Astrocyte (in vitro differentiated cells and primary cell): ENCODE measurements at regions not wholly inside any gene's neighbourhood (a gene's known extent, or its start where the extent isn't known, plus 50 kb on each side); places are given as distances from the start of the nearest gene placed in this dataset.
A peak's percentile ranks its signal among the peaks of the same experiment; 100 is the strongest.

Experiments
- DNase-seq: peaks from one replicate; pipeline ENCODE4 v3.0.0-alpha.2; 2010; ENCODE audit warnings: low read depth
- FAIRE-seq: peaks from 2 replicates; lab custom pipeline; 2011; peaks lifted over from hg19 to GRCh38; lab: Jason Lieb, UNC
- H2AFZ ChIP-seq: 2 replicates; pipeline ENCODE4 v1.6.0; 2012; ENCODE audit warnings: low read depth, low read length, inconsistent platforms
- H3K27ac ChIP-seq: 2 replicates; pipeline ENCODE4 v1.5.1; 2011; ENCODE audit warnings: low read depth, low read length, inconsistent platforms
- H3K27me3 ChIP-seq: 2 replicates; pipeline ENCODE4 v1.6.0; 2011; ENCODE audit warnings: low read length, inconsistent platforms; ENCODE audit not compliant: insufficient read depth
- H3K36me3 ChIP-seq: 2 replicates; pipeline ENCODE4 v1.5.1; 2011; ENCODE audit warnings: low read length, inconsistent platforms; ENCODE audit not compliant: insufficient read depth
- H3K4me1 ChIP-seq: 2 replicates; pipeline ENCODE4 v1.5.1; 2011; ENCODE audit warnings: low read length, inconsistent platforms; ENCODE audit not compliant: insufficient read depth
- H3K4me2 ChIP-seq: 2 replicates; pipeline ENCODE4 v1.6.0; 2012; ENCODE audit warnings: low read length, inconsistent platforms
- H3K4me3 ChIP-seq: 2 replicates; pipeline ENCODE4 v1.5.1; 2011; ENCODE audit warnings: low read depth, mild to moderate bottlenecking, low read length, inconsistent platforms; ENCODE audit not compliant: insufficient read depth
- H3K79me2 ChIP-seq: 2 replicates; pipeline ENCODE4 v1.6.0; 2012; ENCODE audit warnings: mild to moderate bottlenecking, low read length, inconsistent platforms; ENCODE audit not compliant: insufficient read depth
- H3K9ac ChIP-seq: 2 replicates; pipeline ENCODE4 v1.6.0; 2012; ENCODE audit warnings: mild to moderate bottlenecking, low read length, inconsistent platforms
- H3K9me3 ChIP-seq: 2 replicates; pipeline ENCODE4 v1.5.1; 2012; ENCODE audit warnings: low read depth, mild to moderate bottlenecking, low read length, inconsistent platforms; ENCODE audit not compliant: insufficient read depth
- H4K20me1 ChIP-seq: 2 replicates; pipeline ENCODE4 v1.6.0; 2012; ENCODE audit warnings: low read length, inconsistent platforms; ENCODE audit not compliant: insufficient read depth
- H3K27ac Mint-ChIP-seq: one replicate; pipeline ENCODE4 v1.8.0; 2021; ENCODE audit warnings: mild to moderate bottlenecking, mixed read lengths; ENCODE audit not compliant: unreplicated experiment
- H3K27me3 Mint-ChIP-seq: one replicate; pipeline ENCODE4 v1.8.0; 2021; ENCODE audit warnings: low read depth, mixed read lengths; ENCODE audit not compliant: unreplicated experiment
- H3K36me3 Mint-ChIP-seq: one replicate; pipeline ENCODE4 v1.8.0; 2021; ENCODE audit warnings: low read depth, mixed read lengths; ENCODE audit not compliant: unreplicated experiment
- H3K4me1 Mint-ChIP-seq: one replicate; pipeline ENCODE4 v1.8.0; 2021; ENCODE audit warnings: low read depth, mixed read lengths; ENCODE audit not compliant: unreplicated experiment
- H3K4me3 Mint-ChIP-seq: one replicate; pipeline ENCODE4 v1.8.0; 2021; ENCODE audit warnings: mild to moderate bottlenecking, moderate library complexity, mixed read lengths; ENCODE audit not compliant: unreplicated experiment
- H3K9me3 Mint-ChIP-seq: one replicate; pipeline ENCODE4 v1.8.0; 2021; ENCODE audit warnings: mild to moderate bottlenecking, mixed read lengths; ENCODE audit not compliant: unreplicated experiment
- EZH2 ChIP-seq: IDR thresholded peaks from 2 replicates; pipeline ENCODE4 v1.6.1; 2012; ENCODE audit warnings: mild to moderate bottlenecking, low read length, inconsistent platforms; ENCODE audit not compliant: insufficient read depth
- TF ChIP-seq, protein P1 (sequence below): IDR thresholded peaks from 2 replicates; pipeline ENCODE4 v1.5.1; 2011; ENCODE audit warnings: low read depth, mild to moderate bottlenecking, inconsistent platforms, low read length, moderate library complexity; ENCODE audit not compliant: insufficient read depth

DNA sequence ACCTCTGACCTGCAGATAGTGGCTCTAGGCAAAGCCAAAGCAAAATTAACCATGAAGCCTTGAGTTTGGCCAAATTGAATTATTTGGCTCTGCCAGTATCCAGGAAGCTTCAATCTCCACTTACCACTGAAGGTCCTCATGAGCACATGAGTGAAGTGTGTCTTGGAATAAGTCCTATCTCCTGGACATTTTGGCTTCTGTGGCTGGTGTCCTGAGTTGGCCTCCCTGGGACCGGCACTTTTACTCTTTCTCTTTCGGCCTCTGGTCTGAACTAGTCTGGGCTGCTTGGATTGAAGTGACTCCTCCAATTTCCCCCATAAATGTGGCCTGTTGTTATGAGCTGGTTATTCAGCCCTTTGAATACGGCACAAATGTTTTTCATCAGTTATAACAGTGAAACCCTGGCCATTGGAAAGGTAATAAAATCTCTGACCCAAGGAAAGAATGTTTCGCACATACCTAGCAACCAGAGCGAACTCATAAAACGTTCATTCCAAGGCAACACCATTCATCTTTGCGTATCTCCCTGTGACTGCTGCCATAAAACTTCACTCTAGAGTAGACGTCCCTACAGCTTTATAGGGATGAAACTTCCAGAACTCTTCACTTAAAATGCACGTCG, 216.4 kb downstream of the LPIN1 start:
- H3K4me2 ChIP-seq, result no peak overlapping the region
- Mint-ChIP-seq H3K9me3 (peaks cover 4% of the 10 kb centered on the region), H3K27ac (no peak overlapping the region), H3K4me1 (no peaks in the 10 kb centered on the region), H3K27me3 (no peaks in the 10 kb centered on the region), H3K4me3 (no peak overlapping the region), H3K36me3 (no peaks in the 10 kb centered on the region)
- no peaks in the 10 kb centered on the region for H3K36me3 ChIP-seq
- H3K9ac ChIP-seq, result no peak overlapping the region
- H4K20me1 ChIP-seq, result no peaks in the 10 kb centered on the region
- no peak for DNase-seq
- H3K4me3 ChIP-seq, result no peak overlapping the region
- FAIRE-seq, result no peak
- no peak overlapping the region for H3K27ac ChIP-seq
- H3K79me2 ChIP-seq, result no peaks in the 10 kb centered on the region
- no peaks in the 10 kb centered on the region for H3K27me3 ChIP-seq
- no peak overlapping the region for H2AFZ ChIP-seq
- H3K4me1 ChIP-seq, result no peaks in the 10 kb centered on the region
- TF ChIP-seq, protein P1, sequence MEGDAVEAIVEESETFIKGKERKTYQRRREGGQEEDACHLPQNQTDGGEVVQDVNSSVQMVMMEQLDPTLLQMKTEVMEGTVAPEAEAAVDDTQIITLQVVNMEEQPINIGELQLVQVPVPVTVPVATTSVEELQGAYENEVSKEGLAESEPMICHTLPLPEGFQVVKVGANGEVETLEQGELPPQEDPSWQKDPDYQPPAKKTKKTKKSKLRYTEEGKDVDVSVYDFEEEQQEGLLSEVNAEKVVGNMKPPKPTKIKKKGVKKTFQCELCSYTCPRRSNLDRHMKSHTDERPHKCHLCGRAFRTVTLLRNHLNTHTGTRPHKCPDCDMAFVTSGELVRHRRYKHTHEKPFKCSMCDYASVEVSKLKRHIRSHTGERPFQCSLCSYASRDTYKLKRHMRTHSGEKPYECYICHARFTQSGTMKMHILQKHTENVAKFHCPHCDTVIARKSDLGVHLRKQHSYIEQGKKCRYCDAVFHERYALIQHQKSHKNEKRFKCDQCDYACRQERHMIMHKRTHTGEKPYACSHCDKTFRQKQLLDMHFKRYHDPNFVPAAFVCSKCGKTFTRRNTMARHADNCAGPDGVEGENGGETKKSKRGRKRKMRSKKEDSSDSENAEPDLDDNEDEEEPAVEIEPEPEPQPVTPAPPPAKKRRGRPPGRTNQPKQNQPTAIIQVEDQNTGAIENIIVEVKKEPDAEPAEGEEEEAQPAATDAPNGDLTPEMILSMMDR, result no peak
- no peaks in the 10 kb centered on the region for H3K9me3 ChIP-seq

DNA sequence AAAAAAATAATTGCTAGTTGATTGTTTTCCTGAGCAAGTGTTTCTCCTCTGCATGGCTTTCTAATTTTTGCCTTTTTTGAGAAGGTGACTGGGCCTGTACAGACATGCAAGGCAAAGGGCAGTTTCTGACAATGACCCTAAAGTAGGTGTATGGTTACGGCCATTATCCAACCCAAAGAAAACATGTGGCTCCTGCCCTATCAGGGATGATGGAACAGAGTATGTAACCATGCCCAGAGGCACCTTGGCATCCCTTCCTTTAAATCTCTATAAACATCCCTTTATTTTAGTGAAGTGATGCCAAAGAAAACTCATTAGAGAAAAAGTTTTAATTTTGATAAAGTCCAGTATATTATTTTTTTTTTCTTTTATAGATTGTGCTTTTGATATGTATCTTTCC, 217.5 kb downstream of the LPIN1 start:
- H3K4me1 Mint-ChIP-seq, result peaks cover 2% of the 10 kb centered on the region
- H2AFZ ChIP-seq, result no peak overlapping the region
- H4K20me1 ChIP-seq, result no peaks in the 10 kb centered on the region
- H3K27ac ChIP-seq, result no peak overlapping the region
- no peaks in the 10 kb centered on the region for H3K4me1 ChIP-seq
- no peak overlapping the region for H3K4me3 Mint-ChIP-seq
- no peak overlapping the region for H3K9ac ChIP-seq
- no peak for TF ChIP-seq EZH2
- TF ChIP-seq, protein P1, result no peak
- H3K9me3 Mint-ChIP-seq, result peaks cover 6% of the 10 kb centered on the region
- no peaks in the 10 kb centered on the region for H3K36me3 Mint-ChIP-seq
- DNase-seq (no peak), FAIRE-seq (no peak)
- H3K79me2 ChIP-seq, result no peaks in the 10 kb centered on the region
- H3K9me3 ChIP-seq, result no peaks in the 10 kb centered on the region
- no peaks in the 10 kb centered on the region for H3K27me3 ChIP-seq
- no peaks in the 10 kb centered on the region for H3K27me3 Mint-ChIP-seq
- no peaks in the 10 kb centered on the region for H3K36me3 ChIP-seq
- H3K27ac Mint-ChIP-seq, result no peak overlapping the region
- H3K4me3 ChIP-seq, result no peak overlapping the region
- H3K4me2 ChIP-seq, result no peak overlapping the region

DNA sequence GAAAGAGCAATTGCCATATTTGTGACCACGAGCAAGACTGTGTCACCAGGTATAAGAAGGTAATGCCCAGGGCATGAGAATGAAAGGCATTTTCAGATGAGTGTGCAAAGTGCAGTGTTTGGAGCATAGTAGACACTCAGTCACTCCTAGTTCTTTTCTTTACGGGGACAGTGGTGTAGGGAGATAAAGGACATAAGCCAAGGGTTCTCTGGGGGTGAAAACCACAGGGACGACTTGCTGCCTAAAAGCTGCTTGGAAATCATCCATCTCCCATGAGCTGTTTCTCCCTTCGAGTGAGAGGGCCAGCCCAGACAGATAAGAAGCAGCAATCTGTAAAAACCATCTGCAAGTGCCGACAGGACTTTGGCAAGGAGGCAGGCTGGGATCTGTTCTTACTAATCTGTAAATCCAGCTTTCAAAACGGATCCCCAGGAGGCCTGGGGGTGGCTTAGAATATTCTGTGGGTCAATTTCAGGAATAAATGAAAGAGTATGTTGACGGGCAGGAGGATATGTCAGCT, 221.6 kb downstream of the LPIN1 start:
- H3K4me3 Mint-ChIP-seq, result no peak overlapping the region
- no peaks in the 10 kb centered on the region for H3K79me2 ChIP-seq
- peaks cover 3% of the 10 kb centered on the region for H3K36me3 Mint-ChIP-seq
- H3K27ac ChIP-seq, result no peak overlapping the region
- no peak overlapping the region for H3K4me3 ChIP-seq
- H3K9ac ChIP-seq, result no peak overlapping the region
- no peaks in the 10 kb centered on the region for H3K4me1 ChIP-seq
- H3K9me3 ChIP-seq, result no peaks in the 10 kb centered on the region
- no peaks in the 10 kb centered on the region for H4K20me1 ChIP-seq
- H3K4me2 ChIP-seq, result peak overlapping the region; percentile 19
- H3K36me3 ChIP-seq, result no peaks in the 10 kb centered on the region
- DNase-seq (peak; percentile 82), FAIRE-seq (no peak)
- H3K27me3 Mint-ChIP-seq, result no peaks in the 10 kb centered on the region
- H3K27me3 ChIP-seq, result no peaks in the 10 kb centered on the region
- H3K9me3 Mint-ChIP-seq, result peaks cover 3% of the 10 kb centered on the region
- peaks cover 2% of the 10 kb centered on the region for H3K4me1 Mint-ChIP-seq
- TF ChIP-seq, protein P1, result no peak
- TF ChIP-seq EZH2, result no peak
- no peak overlapping the region for H2AFZ ChIP-seq
- no peak overlapping the region for H3K27ac Mint-ChIP-seq
